ENCODE measurements at regions not wholly inside any gene's neighbourhood (a gene's known extent, or its start where the extent isn't known, plus 50 kb on each side); places are given as distances from the start of the nearest gene placed in this dataset.

- no peak for DNase-seq (ENCODE audit: low read depth, low spot score)
Measured at GRCh38 chr21:25094695-25095094, 512.6 kb downstream of the MRPL39 start.

GRCh38 chr21:25092441-25093011, 514.8 kb downstream of the MRPL39 start:
- DNase-seq (ENCODE audit: low read depth, low spot score): no peak
- H3K27ac ChIP-seq: no peak overlapping the region

More at GRCh38 chr21:25094695-25095094, 512.6 kb downstream of the MRPL39 start:
- no peak overlapping the region for H3K27ac ChIP-seq

- no peak for DNase-seq (ENCODE audit: low read depth, low spot score)
- H3K27ac ChIP-seq: no peak overlapping the region
Measured at GRCh38 chr21:25081096-25081495, 526.2 kb downstream of the MRPL39 start.

GRCh38 chr21:25080661-25081060, 526.6 kb downstream of the MRPL39 start:
- no peak overlapping the region for H3K27ac ChIP-seq
- no peak for DNase-seq (ENCODE audit: low read depth, low spot score)

GRCh38 chr21:25080141-25080540, 527.1 kb downstream of the MRPL39 start:
- no peak overlapping the region for H3K27ac ChIP-seq
- no peak for DNase-seq (ENCODE audit: low read depth, low spot score)

GRCh38 chr21:25079053-25079452, 528.2 kb downstream of the MRPL39 start:
- no peak for DNase-seq (ENCODE audit: low read depth, low spot score)
- H3K27ac ChIP-seq: no peak overlapping the region

- DNase-seq (ENCODE audit: low read depth, low spot score): no peak
- no peak overlapping the region for H3K27ac ChIP-seq
Measured at GRCh38 chr21:25062061-25062460, 545.2 kb downstream of the MRPL39 start.

- DNase-seq (ENCODE audit: low read depth, low spot score): no peak
- no peak overlapping the region for H3K27ac ChIP-seq
Measured at GRCh38 chr21:25054689-25055088, 552.6 kb downstream of the MRPL39 start.

GRCh38 chr21:25039461-25040380, 567.6 kb downstream of the MRPL39 start:
- no peak for DNase-seq (ENCODE audit: low read depth, low spot score)
- H3K27ac ChIP-seq: no peak overlapping the region

- no peak overlapping the region for H3K27ac ChIP-seq
- DNase-seq (ENCODE audit: low read depth, low spot score): no peak
Measured at GRCh38 chr21:25036775-25037174, 570.5 kb downstream of the MRPL39 start.

- no peak overlapping the region for H3K27ac ChIP-seq
- DNase-seq (ENCODE audit: low read depth, low spot score): no peak
Measured at GRCh38 chr21:25031750-25032149, 575.5 kb downstream of the MRPL39 start.

GRCh38 chr21:25029580-25029979, 577.7 kb downstream of the MRPL39 start:
- DNase-seq (ENCODE audit: low read depth, low spot score): no peak
- H3K27ac ChIP-seq: no peak overlapping the region

GRCh38 chr21:25025596-25025995, 581.7 kb downstream of the MRPL39 start:
- DNase-seq (ENCODE audit: low read depth, low spot score): no peak
- H3K27ac ChIP-seq: no peak overlapping the region

- H3K27ac ChIP-seq: no peak overlapping the region
- no peak for DNase-seq (ENCODE audit: low read depth, low spot score)
Measured at GRCh38 chr21:25024639-25025038, 582.6 kb downstream of the MRPL39 start.

- no peak for DNase-seq (ENCODE audit: low read depth, low spot score)
- no peak overlapping the region for H3K27ac ChIP-seq
Measured at GRCh38 chr21:25005388-25005787, 601.9 kb downstream of the MRPL39 start.

GRCh38 chr21:25002676-25003075, 604.6 kb downstream of the MRPL39 start:
- no peak for DNase-seq (ENCODE audit: low read depth, low spot score)
- H3K27ac ChIP-seq: no peak overlapping the region

- H3K27ac ChIP-seq: no peak overlapping the region
- DNase-seq (ENCODE audit: low read depth, low spot score): no peak
Measured at GRCh38 chr21:24995216-24995615, 612.1 kb downstream of the MRPL39 start.

- no peak for DNase-seq (ENCODE audit: low read depth, low spot score)
- H3K27ac ChIP-seq: no peak overlapping the region
Measured at GRCh38 chr21:24994717-24995116, 612.6 kb downstream of the MRPL39 start.

GRCh38 chr21:24989516-24989915, 617.8 kb downstream of the MRPL39 start:
- DNase-seq (ENCODE audit: low read depth, low spot score): no peak
- no peak overlapping the region for H3K27ac ChIP-seq

- H3K27ac ChIP-seq: no peak overlapping the region
- DNase-seq (ENCODE audit: low read depth, low spot score): no peak
Measured at GRCh38 chr21:24988941-24989340, 618.3 kb downstream of the MRPL39 start.

- H3K27ac ChIP-seq: no peak overlapping the region
- DNase-seq (ENCODE audit: low read depth, low spot score): no peak
Measured at GRCh38 chr21:24976238-24976637, 631.0 kb downstream of the MRPL39 start.

GRCh38 chr21:24969068-24969467, 638.2 kb downstream of the MRPL39 start:
- no peak for DNase-seq (ENCODE audit: low read depth, low spot score)

More at GRCh38 chr21:24969068-24969467, 638.2 kb downstream of the MRPL39 start:
- no peak overlapping the region for H3K27ac ChIP-seq

All from epithelial cell of prostate (primary cell).